ELR (cell line): ENCODE measurements at regions not wholly inside any gene's neighbourhood (a gene's known extent, or its start where the extent isn't known, plus 50 kb on each side); places are given as distances from the start of the nearest gene placed in this dataset.
"Not testable (repeated sequence)": the region's sequence is repeated elsewhere in the genome, so short reads cannot be mapped to it uniquely, and the experiment has no call there.

Source experiments
- DNase-seq: peaks from one replicate; pipeline ENCODE4 v3.0.0-alpha.2; 2015; ENCODE audit warnings: low read depth

- DNase-seq = peak; percentile 48
These were observed 63.0 kb downstream of the CYP4A11 start for GRCh38 chr1:46878173-46878782.

- not testable (repeated sequence) for DNase-seq
These were observed 65.2 kb downstream of the CYP4A11 start for GRCh38 chr1:46876093-46876492.
